ENCODE measurements at regions not wholly inside any gene's neighbourhood (a gene's known extent, or its start where the extent isn't known, plus 50 kb on each side); places are given as distances from the start of the nearest gene placed in this dataset.

- H3K9me3 ChIP-seq (ENCODE audit: control insufficient read depth, low read length): no peaks in the 10 kb centered on the region
- DNase-seq (ENCODE audit: low read depth): no peak
- no peaks in the 10 kb centered on the region for H3K36me3 ChIP-seq (ENCODE audit: control insufficient read depth, insufficient read depth, low read length, severe bottlenecking)
- H3K9ac ChIP-seq (ENCODE audit: low read length): no peak overlapping the region
- no peaks in the 10 kb centered on the region for H3K4me1 ChIP-seq (ENCODE audit: control insufficient read depth, insufficient read depth, low read length)
- no peaks in the 10 kb centered on the region for H3K27me3 ChIP-seq (replicated peaks; ENCODE audit: control insufficient read depth, insufficient read depth, low read length)
- no peak overlapping the region for H3K4me3 ChIP-seq (ENCODE audit: low read length)
Measured at GRCh38 chr15:47445723-47446392, 271.4 kb upstream of the SEMA6D start.

DNA sequence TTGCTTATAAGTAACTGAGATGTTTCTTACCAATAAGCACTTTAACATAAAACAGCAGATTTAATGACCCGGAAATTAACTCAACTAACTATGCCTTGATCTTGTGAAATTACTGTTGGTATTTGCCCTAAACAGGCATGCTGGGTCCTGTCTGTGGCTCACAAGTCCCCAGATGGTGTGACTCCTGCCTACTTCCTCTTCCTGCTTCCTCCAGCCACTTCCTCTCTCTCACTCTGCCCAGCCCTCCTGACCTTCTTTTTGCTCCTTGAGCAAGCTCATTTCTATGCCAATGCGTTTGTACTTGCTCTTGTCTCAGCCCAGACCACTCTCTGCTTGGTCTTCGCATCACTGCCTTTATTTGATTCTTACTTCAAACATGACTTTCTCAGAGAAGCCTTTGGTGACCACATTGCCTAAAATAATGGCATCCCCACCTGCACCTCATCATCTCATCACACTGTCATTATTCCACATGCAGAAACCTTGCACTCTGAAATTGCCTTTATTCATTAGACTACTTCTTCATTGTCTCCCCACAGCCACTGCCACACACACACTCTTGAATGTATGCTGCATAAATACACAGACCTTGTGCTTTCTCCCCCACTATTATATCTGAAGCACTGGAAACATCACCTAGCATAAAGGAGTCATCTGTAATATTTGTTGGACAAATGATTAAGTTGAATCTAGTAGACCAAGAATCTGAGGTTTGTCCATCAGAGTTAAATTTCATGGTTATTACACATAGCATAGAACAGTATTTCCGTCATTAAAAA is 256.3 kb upstream of the SEMA6D start:
- H3K36me3 ChIP-seq (ENCODE audit: control insufficient read depth, insufficient read depth, low read length, severe bottlenecking): no peaks in the 10 kb centered on the region
- no peaks in the 10 kb centered on the region for H3K27me3 ChIP-seq (replicated peaks; ENCODE audit: control insufficient read depth, insufficient read depth, low read length)
- H3K9ac ChIP-seq (ENCODE audit: low read length): no peak overlapping the region
- H3K4me3 ChIP-seq (ENCODE audit: low read length): no peak overlapping the region
- H3K4me1 ChIP-seq (ENCODE audit: control insufficient read depth, insufficient read depth, low read length): no peaks in the 10 kb centered on the region
- DNase-seq (ENCODE audit: low read depth): no peak
- H3K9me3 ChIP-seq (ENCODE audit: control insufficient read depth, low read length): peaks cover 3% of the 10 kb centered on the region

DNA sequence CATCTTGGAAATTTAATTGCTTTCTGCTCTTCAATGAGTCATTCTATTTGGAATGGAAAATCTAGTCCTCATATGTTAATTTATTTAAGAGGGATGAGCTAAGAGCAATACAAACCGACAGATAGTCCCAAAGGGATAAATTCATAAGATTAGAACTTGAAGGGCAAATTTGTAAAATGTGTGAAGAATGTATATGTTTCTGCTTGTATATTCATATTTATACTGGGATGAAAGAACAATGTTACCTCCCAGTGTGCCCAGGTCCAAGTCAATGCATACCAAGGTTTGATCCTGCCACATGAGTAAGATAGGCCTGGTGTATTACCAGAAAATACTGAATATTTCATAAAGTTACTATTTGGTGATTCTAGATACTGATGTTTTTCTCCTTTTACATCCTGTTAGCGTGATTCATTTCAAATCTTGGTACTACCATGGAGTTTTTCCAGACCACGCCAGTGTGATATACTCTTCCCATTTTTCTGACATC is 255.6 kb upstream of the SEMA6D start:
- Histone ChIP-seq H3K9me3 (ENCODE audit: control insufficient read depth, low read length) (peaks cover 3% of the 10 kb centered on the region), H3K9ac (ENCODE audit: low read length) (no peak overlapping the region)

GRCh38 chr15:47466357-47466756 is 250.9 kb upstream of the SEMA6D start:
- Histone ChIP-seq H3K9ac (ENCODE audit: low read length) (no peak overlapping the region), H3K27me3 (replicated peaks; ENCODE audit: control insufficient read depth, insufficient read depth, low read length) (no peaks in the 10 kb centered on the region), H3K36me3 (ENCODE audit: control insufficient read depth, insufficient read depth, low read length, severe bottlenecking) (no peaks in the 10 kb centered on the region), H3K9me3 (ENCODE audit: control insufficient read depth, low read length) (peaks cover 3% of the 10 kb centered on the region), H3K4me3 (ENCODE audit: low read length) (no peak overlapping the region), H3K4me1 (ENCODE audit: control insufficient read depth, insufficient read depth, low read length) (no peaks in the 10 kb centered on the region)
- DNase-seq (ENCODE audit: low read depth): peak; percentile 16

More for the DNA sequence above, 255.6 kb upstream of the SEMA6D start:
- DNase-seq (ENCODE audit: low read depth): no peak
- no peaks in the 10 kb centered on the region for H3K27me3 ChIP-seq (replicated peaks; ENCODE audit: control insufficient read depth, insufficient read depth, low read length)
- H3K4me3 ChIP-seq (ENCODE audit: low read length): no peak overlapping the region
- H3K36me3 ChIP-seq (ENCODE audit: control insufficient read depth, insufficient read depth, low read length, severe bottlenecking): no peaks in the 10 kb centered on the region
- no peaks in the 10 kb centered on the region for H3K4me1 ChIP-seq (ENCODE audit: control insufficient read depth, insufficient read depth, low read length)

GRCh38 chr15:47470983-47471382 is 246.3 kb upstream of the SEMA6D start:
- peaks cover 11% of the 10 kb centered on the region for H3K4me1 ChIP-seq (ENCODE audit: control insufficient read depth, insufficient read depth, low read length)
- H3K9ac ChIP-seq (ENCODE audit: low read length): no peak overlapping the region
- no peak overlapping the region for H3K4me3 ChIP-seq (ENCODE audit: low read length)
- no peaks in the 10 kb centered on the region for H3K9me3 ChIP-seq (ENCODE audit: control insufficient read depth, low read length)
- no peaks in the 10 kb centered on the region for H3K36me3 ChIP-seq (ENCODE audit: control insufficient read depth, insufficient read depth, low read length, severe bottlenecking)
- no peaks in the 10 kb centered on the region for H3K27me3 ChIP-seq (replicated peaks; ENCODE audit: control insufficient read depth, insufficient read depth, low read length)
- no peak for DNase-seq (ENCODE audit: low read depth)

- H3K36me3 ChIP-seq (ENCODE audit: control insufficient read depth, insufficient read depth, low read length, severe bottlenecking): no peaks in the 10 kb centered on the region
- peaks cover 16% of the 10 kb centered on the region for H3K4me1 ChIP-seq (ENCODE audit: control insufficient read depth, insufficient read depth, low read length)
- no peaks in the 10 kb centered on the region for H3K9me3 ChIP-seq (ENCODE audit: control insufficient read depth, low read length)
- H3K4me3 ChIP-seq (ENCODE audit: low read length): no peak overlapping the region
- no peaks in the 10 kb centered on the region for H3K27me3 ChIP-seq (replicated peaks; ENCODE audit: control insufficient read depth, insufficient read depth, low read length)
- DNase-seq (ENCODE audit: low read depth): no peak
- no peak overlapping the region for H3K9ac ChIP-seq (ENCODE audit: low read length)
Measured at GRCh38 chr15:47473106-47473725, 244.1 kb upstream of the SEMA6D start.

GRCh38 chr15:47473832-47474231 is 243.5 kb upstream of the SEMA6D start:
- no peak for DNase-seq (ENCODE audit: low read depth)
- Histone ChIP-seq H3K9me3 (ENCODE audit: control insufficient read depth, low read length) (no peaks in the 10 kb centered on the region), H3K4me1 (ENCODE audit: control insufficient read depth, insufficient read depth, low read length) (peaks cover 16% of the 10 kb centered on the region), H3K27me3 (replicated peaks; ENCODE audit: control insufficient read depth, insufficient read depth, low read length) (no peaks in the 10 kb centered on the region), H3K9ac (ENCODE audit: low read length) (no peak overlapping the region), H3K4me3 (ENCODE audit: low read length) (peak overlapping the region; percentile 8), H3K36me3 (ENCODE audit: control insufficient read depth, insufficient read depth, low read length, severe bottlenecking) (no peaks in the 10 kb centered on the region)

- no peak overlapping the region for H3K4me3 ChIP-seq (ENCODE audit: low read length)
- H3K36me3 ChIP-seq (ENCODE audit: control insufficient read depth, insufficient read depth, low read length, severe bottlenecking): no peaks in the 10 kb centered on the region
- H3K4me1 ChIP-seq (ENCODE audit: control insufficient read depth, insufficient read depth, low read length): peaks cover 16% of the 10 kb centered on the region
- H3K9ac ChIP-seq (ENCODE audit: low read length): no peak overlapping the region
- H3K27me3 ChIP-seq (replicated peaks; ENCODE audit: control insufficient read depth, insufficient read depth, low read length): no peaks in the 10 kb centered on the region
- no peak for DNase-seq (ENCODE audit: low read depth)
- H3K9me3 ChIP-seq (ENCODE audit: control insufficient read depth, low read length): no peaks in the 10 kb centered on the region
Measured at GRCh38 chr15:47475336-47475735, 242.0 kb upstream of the SEMA6D start.

GRCh38 chr15:47477341-47477740 is 240.0 kb upstream of the SEMA6D start:
- no peak overlapping the region for H3K4me3 ChIP-seq (ENCODE audit: low read length)
- no peaks in the 10 kb centered on the region for H3K9me3 ChIP-seq (ENCODE audit: control insufficient read depth, low read length)

DNA sequence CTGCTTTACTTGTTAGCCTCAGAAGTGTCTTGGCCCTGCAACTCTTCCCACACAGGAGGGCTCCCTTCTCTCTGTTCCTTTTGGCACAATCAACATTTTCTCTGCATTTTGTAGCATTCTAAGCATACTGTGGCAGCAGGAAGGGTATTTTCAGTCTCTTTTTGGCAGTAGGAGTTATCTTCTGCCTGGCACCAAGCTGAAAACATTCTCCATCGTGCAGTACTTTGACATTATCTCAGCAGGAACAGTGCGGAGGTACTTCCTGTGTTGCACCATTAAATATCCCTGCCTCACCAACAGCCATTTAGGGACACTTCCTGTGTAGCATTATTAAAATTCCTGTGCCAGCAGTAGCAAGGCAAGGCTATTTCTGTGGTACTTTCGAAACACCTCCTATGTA is 233.2 kb upstream of the SEMA6D start:
- no peaks in the 10 kb centered on the region for H3K27me3 ChIP-seq (replicated peaks; ENCODE audit: control insufficient read depth, insufficient read depth, low read length)
- no peaks in the 10 kb centered on the region for H3K9me3 ChIP-seq (ENCODE audit: control insufficient read depth, low read length)
- H3K36me3 ChIP-seq (ENCODE audit: control insufficient read depth, insufficient read depth, low read length, severe bottlenecking): no peaks in the 10 kb centered on the region
- H3K9ac ChIP-seq (ENCODE audit: low read length): no peak overlapping the region
- peaks cover 5% of the 10 kb centered on the region for H3K4me1 ChIP-seq (ENCODE audit: control insufficient read depth, insufficient read depth, low read length)
- no peak for DNase-seq (ENCODE audit: low read depth)
- no peak overlapping the region for H3K4me3 ChIP-seq (ENCODE audit: low read length)

More at GRCh38 chr15:47477341-47477740, 240.0 kb upstream of the SEMA6D start:
- Histone ChIP-seq H3K4me1 (ENCODE audit: control insufficient read depth, insufficient read depth, low read length) (peaks cover 16% of the 10 kb centered on the region), H3K9ac (ENCODE audit: low read length) (no peak overlapping the region), H3K36me3 (ENCODE audit: control insufficient read depth, insufficient read depth, low read length, severe bottlenecking) (no peaks in the 10 kb centered on the region), H3K27me3 (replicated peaks; ENCODE audit: control insufficient read depth, insufficient read depth, low read length) (no peaks in the 10 kb centered on the region)
- peak; percentile 14 for DNase-seq (ENCODE audit: low read depth)

DNA sequence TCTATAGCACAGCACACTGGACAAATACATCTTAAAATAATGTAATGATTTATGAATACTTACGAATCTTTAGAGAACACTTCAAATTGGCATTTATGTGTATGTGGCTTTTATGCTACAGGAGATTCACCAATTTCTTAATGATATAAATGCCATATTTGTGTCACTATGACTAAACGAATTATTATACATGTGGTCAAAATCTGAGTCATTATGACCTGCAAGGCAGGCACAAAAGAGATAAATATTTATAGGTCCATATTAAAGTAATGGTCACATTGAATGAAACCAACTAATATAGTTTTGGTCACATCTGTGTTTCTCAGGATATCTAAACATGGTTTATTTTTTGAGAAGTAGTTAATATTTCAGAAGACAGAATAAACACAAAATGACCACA is 232.3 kb upstream of the SEMA6D start:
- DNase-seq (ENCODE audit: low read depth): no peak
- H3K27me3 ChIP-seq (replicated peaks; ENCODE audit: control insufficient read depth, insufficient read depth, low read length): no peaks in the 10 kb centered on the region
- no peaks in the 10 kb centered on the region for H3K36me3 ChIP-seq (ENCODE audit: control insufficient read depth, insufficient read depth, low read length, severe bottlenecking)
- H3K4me1 ChIP-seq (ENCODE audit: control insufficient read depth, insufficient read depth, low read length): peaks cover 5% of the 10 kb centered on the region
- H3K9ac ChIP-seq (ENCODE audit: low read length): no peak overlapping the region
- no peak overlapping the region for H3K4me3 ChIP-seq (ENCODE audit: low read length)
- H3K9me3 ChIP-seq (ENCODE audit: control insufficient read depth, low read length): no peaks in the 10 kb centered on the region

Measured in adipocyte (in vitro differentiated cells).